IgD-negative memory B cell (primary cell): ENCODE measurements at regions not wholly inside any gene's neighbourhood (a gene's known extent, or its start where the extent isn't known, plus 50 kb on each side); places are given as distances from the start of the nearest gene placed in this dataset.
A peak's percentile ranks its signal among the peaks of the same experiment; 100 is the strongest.

ENCODE experiments used
- H3K27ac Mint-ChIP-seq, 3 donors: one replicate each; pipeline ENCODE4 v1.8.0; 2020 to 2022; ENCODE audit warnings: mild to moderate bottlenecking in 3 of 3, mixed read lengths in 3 of 3, moderate library complexity in 1 of 3
- H3K27me3 Mint-ChIP-seq: one replicate; pipeline ENCODE4 v1.8.0; 2021; ENCODE audit warnings: mixed read lengths
- H3K36me3 Mint-ChIP-seq: one replicate; pipeline ENCODE4 v1.8.0; 2020; ENCODE audit warnings: mild to moderate bottlenecking, mixed read lengths
- H3K4me1 Mint-ChIP-seq, 3 donors: one replicate each; pipeline ENCODE4 v1.8.0; 2020 to 2022; ENCODE audit warnings: mixed read lengths in 3 of 3, mild to moderate bottlenecking in 1 of 3
- H3K4me3 Mint-ChIP-seq, 4 donors: one replicate each; pipeline ENCODE4 v1.8.0; 2020 to 2022; ENCODE audit warnings: mild to moderate bottlenecking in 4 of 4, mixed read lengths in 4 of 4, moderate library complexity in 3 of 4
- H3K9me3 Mint-ChIP-seq, 3 donors: one replicate each; pipeline ENCODE4 v1.8.0; 2020 to 2021; ENCODE audit warnings: mixed read lengths in 3 of 3, mild to moderate bottlenecking in 1 of 3

DNA sequence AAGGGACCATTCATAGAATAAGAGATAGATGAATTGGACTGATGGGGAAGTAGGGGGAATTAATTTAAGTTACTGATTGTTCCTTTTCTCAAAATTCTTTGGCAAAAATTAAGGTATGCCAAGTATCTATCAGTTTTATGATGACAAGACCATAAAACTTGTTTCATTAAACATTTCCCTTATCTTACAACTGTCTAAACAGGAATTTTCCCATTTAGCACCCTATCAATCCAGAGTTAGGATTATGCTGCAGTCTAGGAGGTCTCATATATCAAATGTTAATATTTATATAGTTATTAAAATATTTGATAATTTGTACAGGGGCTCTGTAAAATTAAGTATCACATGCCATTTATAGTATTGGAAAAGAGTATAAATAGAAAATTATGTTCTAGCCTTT lies 51.5 kb upstream of the ARID1B start:
- H3K4me3 Mint-ChIP-seq: no peak overlapping the region
- H3K27ac Mint-ChIP-seq: no peak overlapping the region
- H3K36me3 Mint-ChIP-seq: no peaks in the 10 kb centered on the region
- peaks cover 0 to 4% (median 0%) of the 10 kb centered on the region in 3 donors for H3K9me3 Mint-ChIP-seq
- no peaks in the 10 kb centered on the region for H3K27me3 Mint-ChIP-seq
- H3K4me1 Mint-ChIP-seq: peaks cover 33 to 37% (median 36%) of the 10 kb centered on the region in 3 donors

DNA sequence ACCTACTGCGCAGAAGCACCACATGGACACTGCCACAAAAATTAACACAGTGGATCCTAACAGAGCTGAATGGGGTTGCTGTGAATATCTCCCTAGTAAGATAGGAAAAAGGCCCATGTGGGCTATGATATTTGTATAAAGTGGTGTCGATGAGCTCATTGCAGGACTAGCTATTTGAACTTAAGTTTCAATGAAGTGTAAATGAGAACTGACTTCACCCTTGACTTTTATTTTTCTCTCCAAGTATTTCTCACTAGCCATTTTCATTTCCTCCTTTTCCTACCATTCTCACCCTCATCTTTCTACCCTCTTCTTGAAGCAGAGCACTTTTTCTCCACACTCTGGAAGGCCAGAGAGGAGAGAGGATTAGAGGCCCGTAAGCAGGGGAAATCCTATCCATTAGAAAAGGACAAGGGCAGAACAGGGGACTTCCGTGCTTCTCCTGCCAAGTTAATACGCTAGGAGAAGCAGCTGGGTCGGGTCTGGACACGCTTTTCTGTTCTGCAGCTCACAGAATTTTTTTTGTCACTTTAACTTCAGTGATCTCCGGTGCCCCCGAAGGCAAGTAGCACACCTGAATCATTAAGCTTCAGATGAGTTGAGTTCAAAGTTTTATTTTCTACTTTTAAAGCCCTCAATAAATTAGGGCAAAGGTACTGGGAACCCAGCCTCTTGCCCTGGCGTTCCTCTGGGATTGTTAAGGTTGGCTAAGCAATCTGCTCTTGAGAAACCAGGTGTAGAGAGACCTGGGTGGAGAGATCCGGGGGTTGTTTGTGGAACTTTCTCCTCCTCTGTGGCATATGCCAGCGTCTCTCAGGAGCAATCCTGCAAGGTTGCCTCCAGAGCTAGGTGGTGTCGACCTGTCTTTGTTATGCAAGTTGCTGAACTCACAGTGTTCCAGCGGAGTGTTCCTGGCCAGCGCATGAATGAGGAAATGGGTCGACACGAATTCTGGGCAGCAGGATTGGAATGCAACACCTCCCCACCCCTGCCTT lies 56.2 kb upstream of the ARID1B start:
- Mint-ChIP-seq H3K9me3 (peaks cover 0 to 4% (median 0%) of the 10 kb centered on the region in 3 donors), H3K36me3 (no peaks in the 10 kb centered on the region), H3K27me3 (no peaks in the 10 kb centered on the region), H3K27ac (peak overlapping the region; percentile 96 to 99 (median 97)), H3K4me3 (peak overlapping the region; percentile 86 to 94 (median 90)), H3K4me1 (peaks cover 24 to 33% (median 28%) of the 10 kb centered on the region in 3 donors)

DNA sequence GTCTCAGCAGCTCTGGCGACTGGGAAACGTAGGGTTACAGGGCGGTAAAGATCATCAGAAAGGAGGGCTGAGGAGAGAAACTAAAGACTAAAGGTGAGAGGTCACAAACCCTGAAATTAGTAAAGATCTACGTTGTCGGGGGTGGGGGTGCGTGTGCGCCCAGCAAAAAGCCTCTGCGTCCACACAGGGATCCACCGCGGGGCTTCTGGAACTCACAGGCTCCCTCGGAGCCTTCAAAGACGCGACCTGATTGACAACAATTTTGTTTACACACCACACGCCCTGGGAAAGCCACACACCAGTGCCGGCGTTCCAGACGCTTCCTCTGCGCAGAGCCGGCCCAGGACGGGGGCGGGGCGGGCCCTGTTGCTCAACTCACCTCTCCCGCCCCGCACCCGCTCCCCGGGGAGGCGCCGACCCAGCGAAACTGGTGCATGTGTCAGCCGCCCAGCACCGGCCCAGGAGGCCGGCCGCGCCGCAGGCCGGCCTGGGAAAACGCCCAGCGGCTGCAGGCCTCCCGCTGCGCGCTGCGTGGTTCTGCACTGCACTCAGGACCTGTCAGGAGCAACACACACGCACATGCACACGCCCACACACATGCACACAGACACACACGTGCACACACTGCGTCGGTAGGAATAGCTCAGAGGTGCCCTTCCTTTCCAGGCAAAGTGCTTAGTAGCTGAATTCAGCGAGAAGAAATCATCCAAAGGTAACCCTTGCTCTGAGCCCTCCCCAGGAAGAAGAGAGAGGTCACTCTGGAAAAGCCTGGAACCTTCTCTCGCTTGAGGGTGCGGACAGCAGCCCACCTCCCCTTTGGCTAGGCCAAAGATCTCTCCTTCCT lies 57.2 kb upstream of the ARID1B start:
- Mint-ChIP-seq H3K27ac (peak overlapping the region; percentile 96 to 99 (median 97)), H3K4me1 (peaks cover 28 to 33% (median 32%) of the 10 kb centered on the region in 3 donors), H3K4me3 (peak overlapping the region; percentile 86 to 94 (median 90)), H3K27me3 (no peaks in the 10 kb centered on the region), H3K36me3 (no peaks in the 10 kb centered on the region), H3K9me3 (peaks cover 0 to 4% (median 0%) of the 10 kb centered on the region in 3 donors)

DNA sequence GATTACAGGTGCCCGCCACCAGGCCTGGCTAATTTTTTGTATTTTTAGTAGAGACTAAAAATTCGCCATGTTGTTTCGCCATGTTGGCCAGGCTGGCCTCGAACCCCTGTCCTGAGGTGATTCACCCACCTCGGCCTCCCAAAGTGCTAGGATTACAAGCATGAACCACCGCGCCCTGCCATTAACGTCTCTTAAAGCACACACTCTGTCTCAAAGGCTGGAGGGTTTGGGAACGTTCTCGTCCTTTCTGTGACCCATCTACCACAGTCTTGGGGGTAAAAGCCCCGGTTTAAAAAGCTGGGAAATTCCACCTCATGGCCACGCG lies 57.8 kb upstream of the ARID1B start:
- Mint-ChIP-seq H3K36me3 (no peaks in the 10 kb centered on the region), H3K27ac (peak overlapping the region; percentile 96 to 99 (median 97)), H3K4me1 (peaks cover 30 to 37% (median 35%) of the 10 kb centered on the region in 3 donors), H3K9me3 (peaks cover 0 to 4% (median 0%) of the 10 kb centered on the region in 3 donors), H3K4me3 (peak overlapping the region; percentile 86 to 94 (median 90)), H3K27me3 (no peaks in the 10 kb centered on the region)

DNA sequence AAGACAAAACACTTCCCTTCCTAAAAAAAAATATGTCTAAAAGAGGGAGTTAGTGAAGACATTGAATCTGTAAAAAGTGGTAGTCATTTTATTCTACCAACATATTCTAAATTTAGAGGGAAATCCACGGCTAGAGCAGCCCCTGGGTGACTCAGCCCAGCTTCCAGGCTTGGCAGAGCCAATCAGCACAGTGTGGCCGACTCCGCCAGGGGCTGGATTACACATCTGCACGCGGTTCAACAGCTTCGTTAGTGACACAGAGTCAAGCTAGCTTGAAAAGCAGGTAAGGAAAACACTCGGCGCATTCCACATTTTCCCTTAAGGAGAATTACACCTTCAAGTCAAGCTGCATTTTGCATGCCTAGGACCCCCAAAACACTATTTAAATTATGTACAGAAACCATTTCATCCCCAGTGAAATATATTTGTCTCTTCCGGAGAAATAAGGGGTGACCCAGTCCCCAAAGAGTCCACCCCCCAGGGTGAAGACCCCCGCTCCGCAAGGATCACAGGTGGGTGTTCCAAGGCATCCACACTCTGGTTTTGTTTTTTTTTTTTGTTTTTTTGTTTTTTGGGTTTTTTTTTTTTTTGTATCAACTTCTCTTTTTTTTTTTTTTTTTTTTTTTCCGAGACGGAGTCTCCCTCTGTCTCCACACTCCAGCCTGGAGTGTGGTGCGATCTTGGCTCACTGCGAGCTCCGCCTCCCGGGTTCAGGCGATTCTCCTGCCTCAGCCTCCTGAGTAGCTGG lies 58.4 kb upstream of the ARID1B start:
- H3K9me3 Mint-ChIP-seq: peaks cover 0 to 4% (median 0%) of the 10 kb centered on the region in 3 donors
- H3K27me3 Mint-ChIP-seq: no peaks in the 10 kb centered on the region
- peaks cover 30 to 40% (median 36%) of the 10 kb centered on the region in 3 donors for H3K4me1 Mint-ChIP-seq
- peak overlapping the region; percentile 96 to 99 (median 97) for H3K27ac Mint-ChIP-seq
- no peaks in the 10 kb centered on the region for H3K36me3 Mint-ChIP-seq
- H3K4me3 Mint-ChIP-seq: peak overlapping the region; percentile 21 to 90 (median 74)

DNA sequence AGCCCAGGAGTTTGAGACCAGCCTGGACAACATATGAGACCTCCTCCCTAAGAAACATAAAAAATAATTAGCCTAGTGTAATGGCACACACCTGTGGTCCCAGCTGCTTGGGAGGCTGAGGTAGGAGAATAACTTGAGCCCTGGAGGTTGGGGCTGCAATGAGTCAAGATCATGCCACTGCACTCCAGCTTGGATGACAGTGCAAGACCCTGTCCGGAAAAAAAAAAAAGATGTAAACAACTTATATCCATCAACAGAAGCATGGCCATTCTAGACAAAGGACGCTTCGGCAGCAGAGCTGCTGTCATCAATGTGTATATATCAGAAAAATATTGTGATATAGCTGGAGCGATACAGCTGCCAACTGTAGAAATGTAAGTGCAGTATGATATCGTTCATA lies 59.6 kb upstream of the ARID1B start:
- H3K9me3 Mint-ChIP-seq: no peaks in the 10 kb centered on the region
- H3K27ac Mint-ChIP-seq: peak overlapping the region in 2 of 3 donors; percentile 69 to 91
- peak overlapping the region in 2 of 4 donors; percentile 33 to 68 for H3K4me3 Mint-ChIP-seq
- peaks cover 27 to 37% (median 33%) of the 10 kb centered on the region in 3 donors for H3K4me1 Mint-ChIP-seq
- H3K27me3 Mint-ChIP-seq: no peaks in the 10 kb centered on the region
- no peaks in the 10 kb centered on the region for H3K36me3 Mint-ChIP-seq

DNA sequence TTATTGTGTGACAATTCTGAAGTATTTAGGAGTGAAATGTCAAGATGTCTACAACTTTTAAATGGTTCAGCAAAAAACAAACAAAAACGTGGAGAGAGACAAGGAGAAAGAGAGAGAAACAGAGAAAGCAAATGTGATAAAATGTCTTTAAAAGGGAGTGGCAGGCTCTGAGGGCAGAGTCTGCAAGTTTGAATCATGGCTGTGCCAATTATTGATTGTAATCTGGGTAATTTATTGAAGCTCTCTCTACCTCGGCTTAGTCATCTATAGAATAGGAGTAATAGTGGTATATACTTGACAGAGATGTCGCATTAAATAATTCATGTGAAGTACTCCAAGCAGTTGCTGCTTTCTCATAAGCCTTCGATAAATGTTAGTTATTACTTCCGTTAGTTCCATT lies 61.3 kb upstream of the ARID1B start:
- Mint-ChIP-seq H3K27ac (no peak overlapping the region), H3K36me3 (no peaks in the 10 kb centered on the region), H3K27me3 (no peaks in the 10 kb centered on the region), H3K9me3 (no peaks in the 10 kb centered on the region), H3K4me3 (peak overlapping the region in 1 of 4 donors; percentile 11), H3K4me1 (peaks cover 20 to 37% (median 30%) of the 10 kb centered on the region in 3 donors)

DNA sequence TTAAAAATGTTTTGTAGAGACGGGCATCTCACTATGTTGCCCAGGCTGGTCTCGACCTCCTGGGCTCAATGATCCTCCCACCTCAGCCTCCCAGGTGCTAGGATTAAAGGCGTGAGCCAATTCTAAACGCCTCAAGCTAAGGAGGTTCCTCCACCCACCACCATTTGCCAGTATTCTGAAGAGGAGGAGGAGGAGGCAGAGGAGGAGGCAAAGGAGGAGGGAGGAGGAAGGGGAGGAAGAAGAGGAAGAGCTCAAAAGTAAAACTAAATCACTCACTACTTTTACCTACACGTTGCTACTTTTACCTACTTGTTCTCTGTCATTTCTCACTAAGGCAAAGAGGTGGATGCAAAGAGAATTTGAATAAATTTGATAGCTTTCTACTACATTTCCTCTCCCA lies 63.6 kb upstream of the ARID1B start:
- Mint-ChIP-seq H3K4me3 (peak overlapping the region in 1 of 4 donors; percentile 28), H3K9me3 (no peaks in the 10 kb centered on the region), H3K27ac (peak overlapping the region in 1 of 3 donors; percentile 35), H3K27me3 (no peaks in the 10 kb centered on the region), H3K36me3 (no peaks in the 10 kb centered on the region), H3K4me1 (peaks cover 6 to 24% (median 14%) of the 10 kb centered on the region in 3 donors)

DNA sequence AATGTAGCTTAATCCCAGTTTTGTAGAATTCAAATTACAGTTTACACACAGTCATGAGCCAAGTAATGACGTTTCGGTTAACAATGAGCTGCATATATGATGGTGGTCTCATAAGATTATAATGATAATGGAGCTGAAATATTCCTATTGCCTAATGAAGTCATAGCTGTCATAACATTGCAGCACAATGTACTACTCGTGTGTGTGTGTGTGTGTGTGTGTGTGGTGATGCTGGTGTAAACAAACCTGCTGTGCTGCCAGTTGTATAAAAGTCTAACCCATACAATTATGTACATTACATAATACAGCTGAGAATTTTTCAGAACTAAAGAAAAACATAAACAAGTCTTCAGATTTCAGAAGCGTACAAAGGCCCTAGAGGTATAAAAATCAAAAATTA lies 66.7 kb upstream of the ARID1B start:
- Mint-ChIP-seq H3K36me3 (peaks cover 2% of the 10 kb centered on the region), H3K4me1 (peaks cover 8 to 22% (median 17%) of the 10 kb centered on the region in 3 donors), H3K27ac (no peak overlapping the region), H3K27me3 (peaks cover 3% of the 10 kb centered on the region), H3K9me3 (no peaks in the 10 kb centered on the region), H3K4me3 (no peak overlapping the region)

DNA sequence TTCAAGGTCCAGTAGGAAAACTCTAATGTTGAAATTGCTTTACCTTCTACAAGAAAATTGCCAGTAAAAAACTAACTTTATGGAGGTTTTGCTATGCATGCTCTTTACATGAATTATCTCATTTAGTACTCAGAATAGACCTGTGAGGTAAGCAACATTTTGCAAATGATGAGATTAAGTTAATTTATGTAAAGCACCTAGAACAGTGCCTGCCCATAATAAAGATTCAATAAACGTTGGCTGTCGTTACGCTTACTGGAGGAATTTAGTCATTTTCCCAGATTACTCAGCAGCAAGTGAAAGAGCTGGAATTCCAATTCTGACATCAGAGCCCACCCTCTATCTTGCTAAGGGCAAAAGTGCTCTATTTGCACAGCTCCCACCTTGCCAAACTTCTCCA lies 69.4 kb upstream of the ARID1B start:
- Mint-ChIP-seq H3K9me3 (no peaks in the 10 kb centered on the region), H3K4me1 (peaks cover 6 to 12% (median 7%) of the 10 kb centered on the region in 3 donors), H3K27ac (no peak overlapping the region), H3K36me3 (peaks cover 3% of the 10 kb centered on the region), H3K4me3 (no peak overlapping the region), H3K27me3 (peaks cover 3% of the 10 kb centered on the region)

DNA sequence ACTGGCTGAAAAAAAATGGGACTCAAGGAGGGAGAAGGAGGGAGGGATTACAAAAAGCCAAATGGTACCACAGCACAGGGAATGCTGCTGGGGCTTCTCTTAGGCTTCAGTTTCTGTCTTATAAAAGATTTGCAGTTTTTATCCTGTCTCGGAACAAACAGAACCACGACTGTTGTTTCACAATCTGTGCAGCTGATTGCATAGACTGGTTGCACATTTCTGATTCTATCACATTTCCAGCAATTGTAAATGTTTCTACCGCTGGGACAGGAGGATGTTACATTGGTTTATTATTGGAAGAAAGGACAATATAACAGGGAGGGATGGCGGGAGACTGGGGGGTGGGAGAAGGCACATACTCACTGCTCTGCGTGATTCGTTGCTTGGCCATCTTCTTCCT lies 73.5 kb upstream of the ARID1B start:
- H3K27ac Mint-ChIP-seq: no peak overlapping the region
- H3K36me3 Mint-ChIP-seq: peaks cover 3% of the 10 kb centered on the region
- H3K4me3 Mint-ChIP-seq: peak overlapping the region in 1 of 4 donors; percentile 15
- H3K27me3 Mint-ChIP-seq: peaks cover 3% of the 10 kb centered on the region
- H3K4me1 Mint-ChIP-seq: peaks cover 16 to 28% (median 17%) of the 10 kb centered on the region in 3 donors
- H3K9me3 Mint-ChIP-seq: no peaks in the 10 kb centered on the region

DNA sequence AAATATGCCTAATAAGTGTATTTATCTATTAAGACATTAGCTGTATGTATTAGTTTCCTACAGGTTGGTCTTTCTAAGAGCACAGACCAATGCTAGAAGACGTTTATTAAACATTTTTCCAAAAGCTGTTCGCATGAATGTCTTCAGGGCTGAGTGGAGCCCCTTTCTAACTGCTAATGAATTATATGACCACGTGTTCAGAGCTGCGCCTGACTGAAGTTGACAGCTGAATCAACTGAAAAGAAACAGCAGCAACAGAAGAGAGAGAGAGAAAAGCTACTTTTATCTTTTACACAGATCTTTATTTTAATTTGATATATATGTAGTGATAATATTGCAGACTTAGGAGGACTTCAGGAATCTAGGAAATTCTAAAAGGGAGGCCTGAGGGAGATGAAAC lies 75.2 kb upstream of the ARID1B start:
- Mint-ChIP-seq H3K4me1 (peaks cover 29 to 41% (median 33%) of the 10 kb centered on the region in 3 donors), H3K4me3 (peak overlapping the region in 1 of 4 donors; percentile 20)

DNA sequence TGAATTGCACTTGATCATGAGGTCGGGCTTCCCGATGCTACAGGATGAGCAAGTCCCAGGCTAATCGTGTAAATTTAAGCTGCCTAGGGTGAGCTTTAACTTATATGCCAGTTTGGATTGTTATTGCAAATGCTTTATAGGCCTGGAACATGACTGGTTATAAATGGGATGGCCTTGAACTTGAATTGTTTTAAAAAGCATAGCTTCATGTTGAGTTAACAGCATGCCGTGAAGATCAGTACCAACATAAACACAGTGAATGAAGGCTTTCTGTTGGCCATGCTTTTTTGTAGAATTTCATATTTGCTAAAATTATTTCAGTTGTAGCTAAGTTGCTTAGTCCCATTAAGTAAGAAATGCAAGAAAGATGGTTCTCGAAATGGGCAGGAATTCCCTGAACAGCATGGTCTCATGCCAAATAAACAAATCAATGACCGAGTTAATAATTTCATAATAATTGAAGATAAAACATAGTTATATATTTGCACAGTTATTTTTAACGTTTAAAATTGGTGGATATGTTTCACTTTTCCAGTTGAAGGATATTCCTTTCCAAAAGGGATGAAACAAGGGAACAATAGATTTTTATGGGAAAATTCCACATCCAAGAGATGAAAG lies 76.6 kb upstream of the ARID1B start:
- H3K27me3 Mint-ChIP-seq: no peaks in the 10 kb centered on the region
- H3K36me3 Mint-ChIP-seq: peaks cover 1% of the 10 kb centered on the region
- peak overlapping the region in 1 of 4 donors; percentile 47 for H3K4me3 Mint-ChIP-seq
- H3K4me1 Mint-ChIP-seq: peaks cover 36 to 49% (median 41%) of the 10 kb centered on the region in 3 donors
- H3K27ac Mint-ChIP-seq: no peak overlapping the region
- H3K9me3 Mint-ChIP-seq: no peaks in the 10 kb centered on the region

More for the DNA sequence above, 75.2 kb upstream of the ARID1B start:
- Mint-ChIP-seq H3K36me3 (peaks cover 1% of the 10 kb centered on the region), H3K27ac (no peak overlapping the region), H3K9me3 (no peaks in the 10 kb centered on the region), H3K27me3 (peaks cover under 1% of the 10 kb centered on the region)

DNA sequence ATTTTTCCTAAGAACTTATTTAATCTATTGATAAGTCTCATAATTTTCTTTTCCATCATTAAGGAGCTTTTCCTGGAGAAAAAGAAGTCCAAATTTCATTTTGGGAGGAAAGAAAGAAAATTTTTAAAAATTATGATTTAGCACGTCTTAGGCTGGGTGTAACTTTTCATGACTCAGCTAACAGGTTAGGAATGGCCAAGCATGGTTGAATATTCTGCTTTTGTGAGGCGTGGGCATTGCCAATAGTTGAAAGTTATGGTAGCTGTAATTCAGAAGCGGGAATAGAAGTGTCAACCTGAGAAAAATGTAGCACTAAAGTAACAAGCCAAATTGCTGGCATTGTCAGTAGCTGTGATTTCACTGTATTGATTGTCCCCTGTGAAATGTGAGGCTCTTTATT lies 77.2 kb upstream of the ARID1B start:
- Mint-ChIP-seq H3K9me3 (no peaks in the 10 kb centered on the region), H3K36me3 (peaks cover 1% of the 10 kb centered on the region), H3K4me1 (peaks cover 36 to 49% (median 41%) of the 10 kb centered on the region in 3 donors), H3K4me3 (peak overlapping the region in 1 of 4 donors; percentile 47), H3K27ac (no peak overlapping the region), H3K27me3 (no peaks in the 10 kb centered on the region)
